OCI-LY1 (cell line): ENCODE measurements at regions not wholly inside any gene's neighbourhood (a gene's known extent, or its start where the extent isn't known, plus 50 kb on each side); places are given as distances from the start of the nearest gene placed in this dataset.
A peak's percentile ranks its signal among the peaks of the same experiment; 100 is the strongest.

ENCODE experiments used
- H2AFZ ChIP-seq: fragments of 200-600 bp; sonication (generic), shearing (Covaris generic); 2 replicates; pipeline ENCODE4 v1.6.0; 2014; ENCODE audit warnings: antibody characterized with exemption, mild to moderate bottlenecking, low read length
- H3F3A ChIP-seq: fragments of 200-600 bp; sonication (generic), shearing (Covaris generic); 2 replicates; pipeline ENCODE4 v1.6.0; 2014; ENCODE audit warnings: mild to moderate bottlenecking, antibody characterized with exemption, low read length, moderate library complexity; ENCODE audit not compliant: insufficient read depth
- H3K27ac ChIP-seq: fragments of 200-600 bp; sonication (generic); 2 replicates; pipeline ENCODE4 v1.5.1; 2014; ENCODE audit warnings: low read length, mixed run types, mild to moderate bottlenecking, low read depth; ENCODE audit not compliant: poor library complexity, severe bottlenecking
- H3K27me3 ChIP-seq: fragments of 200-600 bp; sonication (generic); 2 replicates; pipeline ENCODE4 v1.6.0; 2014; ENCODE audit warnings: antibody characterized with exemption, mild to moderate bottlenecking, low read length, moderate library complexity; ENCODE audit not compliant: insufficient read depth
- H3K36me3 ChIP-seq: fragments of 200-600 bp; sonication (generic); 2 replicates; pipeline ENCODE4 v1.6.1; 2014; ENCODE audit warnings: mild to moderate bottlenecking, antibody characterized with exemption, low read length, moderate library complexity, mixed read lengths; ENCODE audit not compliant: insufficient read depth
- H3K4me1 ChIP-seq: fragments of 200-600 bp; sonication (generic); 2 replicates; pipeline ENCODE4 v1.5.1; 2014; ENCODE audit warnings: mild to moderate bottlenecking, low read length, moderate library complexity; ENCODE audit not compliant: insufficient read depth, severe bottlenecking
- H3K4me2 ChIP-seq: fragments of 200-600 bp; sonication (generic), shearing (Covaris generic); 2 replicates; pipeline ENCODE4 v1.6.1; 2014; ENCODE audit warnings: low read length
- H3K4me3 ChIP-seq: fragments of 200-600 bp; sonication (generic); 2 replicates; pipeline ENCODE4 v1.5.1; 2014; ENCODE audit warnings: low read length, low read depth, mild to moderate bottlenecking, mixed read lengths; ENCODE audit not compliant: poor library complexity, severe bottlenecking
- H3K79me2 ChIP-seq: fragments of 200-600 bp; shearing (Covaris generic); 2 replicates; pipeline ENCODE4 v1.6.1; 2016; ENCODE audit warnings: mixed run types, low read length, mixed read lengths; ENCODE audit not compliant: insufficient read depth
- H3K9ac ChIP-seq: fragments of 200-600 bp; sonication (generic), shearing (Covaris generic); 2 replicates; pipeline ENCODE4 v1.6.1; 2014; ENCODE audit warnings: mild to moderate bottlenecking, low read length, mixed read lengths
- H3K9me2 ChIP-seq: fragments of 200-600 bp; sonication (generic), shearing (Covaris generic); 2 replicates; pipeline ENCODE4 v1.6.1; 2014; ENCODE audit warnings: low read depth, mild to moderate bottlenecking, low read length, mixed read lengths
- H3K9me3 ChIP-seq: fragments of 200-600 bp; shearing (Covaris generic); 2 replicates; pipeline ENCODE4 v1.6.1; 2014; ENCODE audit warnings: low read length, mixed read lengths
- H4K20me1 ChIP-seq: fragments of 200-600 bp; sonication (generic), shearing (Covaris generic); 2 replicates; pipeline ENCODE4 v1.6.0; 2016; ENCODE audit warnings: mild to moderate bottlenecking, low read length; ENCODE audit not compliant: insufficient read depth
- EZH2 ChIP-seq: fragments of 200-600 bp; sonication (generic), shearing (Covaris generic); IDR thresholded peaks from 2 replicates; pipeline ENCODE4 v1.8.0; 2017; ENCODE audit warnings: borderline replicate concordance, mixed run types, mild to moderate bottlenecking, antibody characterized with exemption, low read length, moderate library complexity, mixed read lengths
- TF ChIP-seq, protein P1 (sequence below): fragments of 200-600 bp; sonication (generic), shearing (Covaris generic); IDR thresholded peaks from 2 replicates; pipeline ENCODE4 v1.5.1; 2017; ENCODE audit warnings: mild to moderate bottlenecking, antibody characterized with exemption, low read length, moderate library complexity, mixed read lengths

DNA sequence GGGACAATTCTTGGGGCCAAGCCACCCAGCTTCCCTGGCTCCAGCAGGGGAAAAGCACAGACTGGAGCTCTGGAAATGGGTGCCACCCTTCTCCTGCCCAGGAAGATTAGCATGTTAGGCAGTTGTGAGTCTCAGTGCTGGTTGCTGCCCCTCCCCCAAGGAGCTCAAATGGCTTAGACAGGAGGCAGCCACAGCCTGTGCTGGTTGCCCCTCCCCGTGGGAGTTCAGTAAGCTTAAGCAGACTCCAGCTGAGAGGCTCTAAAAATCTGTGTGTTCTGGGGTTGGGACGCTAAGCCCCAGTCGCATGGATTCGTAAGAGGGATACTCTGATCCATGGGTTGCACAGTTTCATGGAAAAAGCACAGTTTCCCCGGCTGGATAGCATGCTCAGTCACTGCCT, 92.7 kb upstream of the NDST3 start:
- H3F3A ChIP-seq, result no peaks in the 10 kb centered on the region
- no peak overlapping the region for H3K27ac ChIP-seq
- no peaks in the 10 kb centered on the region for H3K4me1 ChIP-seq
- H3K4me3 ChIP-seq, result no peak overlapping the region
- no peaks in the 10 kb centered on the region for H4K20me1 ChIP-seq
- H3K4me2 ChIP-seq, result no peak overlapping the region
- no peaks in the 10 kb centered on the region for H3K9me2 ChIP-seq
- H3K9ac ChIP-seq, result no peak overlapping the region
- H3K36me3 ChIP-seq, result no peaks in the 10 kb centered on the region
- H2AFZ ChIP-seq, result no peak overlapping the region
- no peaks in the 10 kb centered on the region for H3K9me3 ChIP-seq
- H3K27me3 ChIP-seq, result no peaks in the 10 kb centered on the region
- TF ChIP-seq, protein P1, sequence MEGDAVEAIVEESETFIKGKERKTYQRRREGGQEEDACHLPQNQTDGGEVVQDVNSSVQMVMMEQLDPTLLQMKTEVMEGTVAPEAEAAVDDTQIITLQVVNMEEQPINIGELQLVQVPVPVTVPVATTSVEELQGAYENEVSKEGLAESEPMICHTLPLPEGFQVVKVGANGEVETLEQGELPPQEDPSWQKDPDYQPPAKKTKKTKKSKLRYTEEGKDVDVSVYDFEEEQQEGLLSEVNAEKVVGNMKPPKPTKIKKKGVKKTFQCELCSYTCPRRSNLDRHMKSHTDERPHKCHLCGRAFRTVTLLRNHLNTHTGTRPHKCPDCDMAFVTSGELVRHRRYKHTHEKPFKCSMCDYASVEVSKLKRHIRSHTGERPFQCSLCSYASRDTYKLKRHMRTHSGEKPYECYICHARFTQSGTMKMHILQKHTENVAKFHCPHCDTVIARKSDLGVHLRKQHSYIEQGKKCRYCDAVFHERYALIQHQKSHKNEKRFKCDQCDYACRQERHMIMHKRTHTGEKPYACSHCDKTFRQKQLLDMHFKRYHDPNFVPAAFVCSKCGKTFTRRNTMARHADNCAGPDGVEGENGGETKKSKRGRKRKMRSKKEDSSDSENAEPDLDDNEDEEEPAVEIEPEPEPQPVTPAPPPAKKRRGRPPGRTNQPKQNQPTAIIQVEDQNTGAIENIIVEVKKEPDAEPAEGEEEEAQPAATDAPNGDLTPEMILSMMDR, result no peak
- TF ChIP-seq EZH2, result no peak
- no peaks in the 10 kb centered on the region for H3K79me2 ChIP-seq

DNA sequence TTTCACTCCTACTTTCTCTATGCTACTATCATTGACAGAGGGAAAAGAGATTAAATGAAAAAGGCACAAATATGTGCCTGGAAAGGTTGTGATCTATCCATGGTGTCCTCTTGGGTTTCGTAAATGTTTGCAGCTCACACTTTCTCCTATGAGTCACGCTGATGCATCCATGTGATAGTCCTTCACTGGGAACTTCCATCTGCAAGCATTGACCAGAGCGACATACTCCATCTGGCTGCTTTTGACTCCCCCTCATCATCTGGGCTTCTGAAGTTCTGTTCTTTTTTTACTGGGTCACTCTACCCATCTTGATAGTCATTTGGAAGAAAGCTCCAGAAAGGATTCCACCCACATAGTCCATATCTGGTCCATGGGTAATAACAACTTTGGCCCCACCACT, 84.7 kb upstream of the NDST3 start:
- Histone ChIP-seq H3K9ac (no peak overlapping the region), H3K4me2 (no peak overlapping the region), H3K79me2 (no peaks in the 10 kb centered on the region), H4K20me1 (no peaks in the 10 kb centered on the region), H3K27ac (no peak overlapping the region), H3F3A (no peaks in the 10 kb centered on the region), H3K27me3 (no peaks in the 10 kb centered on the region), H3K9me3 (no peaks in the 10 kb centered on the region), H3K4me3 (no peak overlapping the region), H3K9me2 (no peaks in the 10 kb centered on the region), H3K4me1 (no peaks in the 10 kb centered on the region), H2AFZ (no peak overlapping the region), H3K36me3 (no peaks in the 10 kb centered on the region)
- TF ChIP-seq, protein P1, result no peak
- no peak for TF ChIP-seq EZH2

DNA sequence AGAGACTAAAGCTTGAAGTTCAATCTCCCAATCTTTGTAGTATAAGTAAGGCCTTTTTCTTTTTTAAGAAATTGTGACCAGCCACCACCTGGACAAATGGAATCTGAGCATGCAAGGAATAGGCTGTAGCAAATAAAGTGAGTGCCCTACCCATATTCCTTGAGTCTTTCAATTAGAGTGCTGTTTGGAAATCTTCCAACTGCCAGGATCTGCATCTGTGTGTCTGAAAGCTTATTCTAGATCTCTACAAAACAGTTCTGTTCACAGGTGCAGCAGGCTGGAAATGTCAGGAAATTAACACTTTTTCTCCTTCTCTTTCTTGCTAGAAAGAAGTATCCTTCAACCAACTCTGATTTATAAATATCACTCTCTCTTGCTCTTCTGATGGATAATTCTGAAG, 76.7 kb upstream of the NDST3 start:
- no peak overlapping the region for H3K4me3 ChIP-seq
- H2AFZ ChIP-seq, result peak overlapping the region; percentile 97
- no peak overlapping the region for H3K9ac ChIP-seq
- no peaks in the 10 kb centered on the region for H3K36me3 ChIP-seq
- no peaks in the 10 kb centered on the region for H3K9me2 ChIP-seq
- H3K79me2 ChIP-seq, result no peaks in the 10 kb centered on the region
- no peaks in the 10 kb centered on the region for H4K20me1 ChIP-seq
- no peaks in the 10 kb centered on the region for H3K27me3 ChIP-seq
- H3K27ac ChIP-seq, result peak overlapping the region; percentile 69
- H3K4me1 ChIP-seq, result peaks cover 15% of the 10 kb centered on the region
- H3F3A ChIP-seq, result no peaks in the 10 kb centered on the region
- TF ChIP-seq, protein P1, result no peak
- TF ChIP-seq EZH2, result no peak
- H3K4me2 ChIP-seq, result no peak overlapping the region
- no peaks in the 10 kb centered on the region for H3K9me3 ChIP-seq
